ENCODE measurements at regions not wholly inside any gene's neighbourhood (a gene's known extent, or its start where the extent isn't known, plus 50 kb on each side); places are given as distances from the start of the nearest gene placed in this dataset.

DNA sequence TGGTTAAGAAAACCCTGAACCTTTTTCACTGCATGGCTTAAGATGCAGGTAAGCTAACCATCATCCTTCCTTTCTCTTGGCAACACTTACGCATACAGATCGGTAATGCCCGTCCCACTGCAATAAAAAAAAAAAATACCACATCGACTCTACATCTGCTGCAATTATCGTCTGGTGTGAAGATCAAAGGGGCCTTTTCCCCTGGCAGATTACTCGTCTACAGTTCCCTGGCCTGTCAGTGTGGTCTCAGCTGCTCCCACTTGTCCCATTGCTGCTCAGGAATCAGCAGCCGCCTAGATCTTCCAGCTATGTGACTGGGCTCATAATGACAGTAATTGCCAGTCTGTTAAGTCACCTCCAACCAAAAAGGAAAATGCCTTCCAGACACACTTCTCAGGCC lies 133.1 kb downstream of the SETD4 start:
- CTCF ChIA-PET (ENCODE audit: low intra/inter-chr PET ratio, low total read pairs), result no interaction called here
- 54% methylated on average over 7 of the region's 7 CpGs for WGBS (ENCODE audit: low lambda C conversion rate)
- H2AFZ ChIP-seq (ENCODE audit: low read length), result no peak overlapping the region
- POLR2A ChIA-PET, result no interaction called here
- no peak for ATAC-seq
- no peak overlapping the region for H3K27ac ChIP-seq (ENCODE audit: extremely low read length, insufficient read depth, low read length)
- no peak for DNase-seq (ENCODE audit: low spot score)
- BruUV-seq (replicated peaks), result no TSS peak
- H3K27me3 ChIP-seq (ENCODE audit: control insufficient read depth in 1 of 2, insufficient read depth in 2 of 2, low read length in 2 of 2), result no peaks in the 10 kb centered on the region
- no peak overlapping the region for H3K4me2 ChIP-seq (ENCODE audit: low read depth, low read length)
- in situ Hi-C loops (cut with HindIII; ENCODE audit: extremely low pct_ligation_motif_present, low pct_unique_long_range_greater_than_20kb) (loop anchor here (25.0 kb wide), 1 partner anchor 1040 kb away; no protein-coding TSS in a partner anchor), intact Hi-C loops (cut with micrococcal nuclease; ENCODE audit: unreplicated experiment) (no loop called here)
- H3K9me3 ChIP-seq (ENCODE audit: low read length), result no peaks in the 10 kb centered on the region
- H3K4me1 ChIP-seq (ENCODE audit: insufficient read depth, low read length), result peaks cover 27% of the 10 kb centered on the region
- no peak overlapping the region for H3K4me3 ChIP-seq (replicated peaks in 1 of 3; ENCODE audit: insufficient read depth in 1 of 3, low read depth in 2 of 3, low read length in 3 of 3)
- no peak overlapping the region for H3K9ac ChIP-seq (ENCODE audit: insufficient read depth, low read depth, low read length)
- FAIRE-seq, result no peak
- TF ChIP-seq ZNF841 (CRISPR knock-in tag; IDR thresholded peaks at IDR 0.05; ENCODE audit: borderline replicate concordance), result no peak
- H3K79me2 ChIP-seq (ENCODE audit: insufficient read depth, low read length), result no peaks in the 10 kb centered on the region
- no peaks in the 10 kb centered on the region for H3K36me3 ChIP-seq (replicated peaks in 1 of 2; ENCODE audit: control insufficient read depth in 1 of 2, insufficient read depth in 2 of 2, low read length in 2 of 2)
- no peaks in the 10 kb centered on the region for H4K20me1 ChIP-seq (ENCODE audit: insufficient read depth, low read length)

GRCh38 chr21:35926003-35926740 lies 134.2 kb downstream of the SETD4 start:
- H3K4me1 ChIP-seq (ENCODE audit: insufficient read depth, low read length), result peaks cover 34% of the 10 kb centered on the region
- in situ Hi-C loops (cut with HindIII; ENCODE audit: extremely low pct_ligation_motif_present, low pct_unique_long_range_greater_than_20kb) (loop anchor here (25.0 kb wide), 1 partner anchor 1039 kb away; no protein-coding TSS in a partner anchor), intact Hi-C loops (cut with micrococcal nuclease; ENCODE audit: unreplicated experiment) (no loop called here)
- H3K9me3 ChIP-seq (ENCODE audit: low read length), result no peaks in the 10 kb centered on the region
- no peaks in the 10 kb centered on the region for H3K36me3 ChIP-seq (replicated peaks in 1 of 2; ENCODE audit: control insufficient read depth in 1 of 2, insufficient read depth in 2 of 2, low read length in 2 of 2)
- no peak overlapping the region for H3K4me3 ChIP-seq (replicated peaks in 1 of 3; ENCODE audit: insufficient read depth in 1 of 3, low read depth in 2 of 3, low read length in 3 of 3)
- WGBS (ENCODE audit: low lambda C conversion rate), result 91% methylated on average over 3 of the region's 3 CpGs
- no peak overlapping the region for H3K9ac ChIP-seq (ENCODE audit: insufficient read depth, low read depth, low read length)
- DNase-seq (ENCODE audit: low spot score) (no peak), ATAC-seq (no peak), FAIRE-seq (no peak)
- no peaks in the 10 kb centered on the region for H4K20me1 ChIP-seq (ENCODE audit: insufficient read depth, low read length)
- no peak overlapping the region for H3K4me2 ChIP-seq (ENCODE audit: low read depth, low read length)
- BruUV-seq (replicated peaks), result no TSS peak
- ChIA-PET CTCF (ENCODE audit: low intra/inter-chr PET ratio, low total read pairs) (no interaction called here), POLR2A (no interaction called here)
- H2AFZ ChIP-seq (ENCODE audit: low read length), result no peak overlapping the region
- H3K27me3 ChIP-seq (ENCODE audit: control insufficient read depth in 1 of 2, insufficient read depth in 2 of 2, low read length in 2 of 2), result no peaks in the 10 kb centered on the region
- TF ChIP-seq PBX2 (CRISPR knock-in tag; IDR thresholded peaks at IDR 0.05) (no peak), SATB2 (CRISPR knock-in tag; IDR thresholded peaks at IDR 0.05) (0 out of 2 replicates have a peak, but pooled peaks have one; percentile 13), ARID3A (IDR thresholded peaks at IDR 0.05; ENCODE audit: low read depth, low read length) (peak; percentile 71; the same call in 1 of the 2 replicates), MZF1 (CRISPR knock-in tag; IDR thresholded peaks at IDR 0.05; ENCODE audit: borderline replicate concordance) (no peak), ZNF713 (CRISPR knock-in tag; IDR thresholded peaks at IDR 0.05) (no peak), NKX3-1 (CRISPR knock-in tag; IDR thresholded peaks at IDR 0.05) (no peak)
- no peaks in the 10 kb centered on the region for H3K79me2 ChIP-seq (ENCODE audit: insufficient read depth, low read length)
- H3K27ac ChIP-seq (ENCODE audit: extremely low read length, insufficient read depth, low read length), result no peak overlapping the region

Measured in HepG2 (cell line).